H9 (cell line): ENCODE measurements at regions not wholly inside any gene's neighbourhood (a gene's known extent, or its start where the extent isn't known, plus 50 kb on each side); places are given as distances from the start of the nearest gene placed in this dataset.

Experiments
- DNase-seq: peaks from one replicate; pipeline ENCODE4 v3.0.0-alpha.2; 2017
- H2AFZ ChIP-seq: one replicate; pipeline ENCODE4 v1.6.1; 2013; ENCODE audit warnings: mild to moderate bottlenecking, low read length, control low read depth, moderate library complexity
- H2AK5ac ChIP-seq: 2 replicates; pipeline ENCODE4 v1.6.1; 2013; ENCODE audit warnings: low read length, control low read depth, mixed read lengths; ENCODE audit not compliant: insufficient read length
- H2BK120ac ChIP-seq: one replicate; pipeline ENCODE4 v1.6.1; 2013; ENCODE audit warnings: low read depth, mild to moderate bottlenecking, low read length, control low read depth, inconsistent platforms; ENCODE audit not compliant: poor library complexity, severe bottlenecking
- H2BK12ac ChIP-seq: 2 replicates; pipeline ENCODE4 v1.6.1; 2013; ENCODE audit warnings: low read length, control low read depth, mixed read lengths, low read depth; ENCODE audit not compliant: insufficient read length
- H2BK15ac ChIP-seq: 2 replicates; pipeline ENCODE4 v1.6.1; 2013; ENCODE audit warnings: low read depth, low read length, control low read depth
- H2BK20ac ChIP-seq: one replicate; pipeline ENCODE4 v1.6.1; 2013; ENCODE audit warnings: low read depth, mild to moderate bottlenecking, low read length, control low read depth, inconsistent platforms; ENCODE audit not compliant: poor library complexity, severe bottlenecking
- H2BK5ac ChIP-seq: 2 replicates; pipeline ENCODE4 v1.6.1; 2013; ENCODE audit warnings: low read length, control low read depth, mixed read lengths; ENCODE audit not compliant: insufficient read length
- H3K14ac ChIP-seq: 2 replicates; pipeline ENCODE4 v1.6.1; 2013; ENCODE audit warnings: low read length, control low read depth; ENCODE audit not compliant: insufficient read depth
- H3K18ac ChIP-seq: 2 replicates; pipeline ENCODE4 v1.6.1; 2013; ENCODE audit warnings: low read depth, mild to moderate bottlenecking, mixed read lengths, low read length, control low read depth; ENCODE audit not compliant: insufficient read length
- H3K23ac ChIP-seq: 2 replicates; pipeline ENCODE4 v1.6.1; 2013; ENCODE audit warnings: low read length, control low read depth, mixed read lengths, low read depth; ENCODE audit not compliant: insufficient read length
- H3K23me2 ChIP-seq: 2 replicates; pipeline ENCODE4 v1.6.1; 2013; ENCODE audit warnings: low read depth, mild to moderate bottlenecking, mixed read lengths, low read length, control low read depth; ENCODE audit not compliant: insufficient read length, poor library complexity, severe bottlenecking
- H3K27ac ChIP-seq: 2 replicates; pipeline ENCODE4 v1.5.1; 2013; ENCODE audit warnings: low read length, control low read depth, mixed read lengths, low read depth; ENCODE audit not compliant: insufficient read length
- H3K27me3 ChIP-seq: 2 replicates; pipeline ENCODE4 v1.6.1; 2013; ENCODE audit warnings: low read length, control low read depth, inconsistent platforms; ENCODE audit not compliant: insufficient read depth
- H3K4ac ChIP-seq: 2 replicates; pipeline ENCODE4 v1.6.1; 2013; ENCODE audit warnings: low read depth, mild to moderate bottlenecking, control low read depth, inconsistent platforms, low read length, moderate library complexity
- H3K4me1 ChIP-seq: 2 replicates; pipeline ENCODE4 v1.6.1; 2013; ENCODE audit warnings: low read length, control low read depth, inconsistent platforms; ENCODE audit not compliant: insufficient read depth
- H3K4me2 ChIP-seq: 2 replicates; pipeline ENCODE4 v1.6.1; 2013; ENCODE audit warnings: low read length, control low read depth, mixed read lengths; ENCODE audit not compliant: insufficient read length, insufficient read depth
- H3K56ac ChIP-seq: 2 replicates; pipeline ENCODE4 v1.6.1; 2013; ENCODE audit warnings: low read depth, mild to moderate bottlenecking, mixed read lengths, low read length, control low read depth; ENCODE audit not compliant: insufficient read length
- H3K79me1 ChIP-seq: 2 replicates; pipeline ENCODE4 v1.6.1; 2013; ENCODE audit warnings: low read depth, mild to moderate bottlenecking, moderate library complexity, low read length, control low read depth, inconsistent platforms; ENCODE audit not compliant: insufficient read depth, poor library complexity, severe bottlenecking
- H3K79me2 ChIP-seq: 2 replicates; pipeline ENCODE4 v1.6.1; 2013; ENCODE audit warnings: low read length, control low read depth, inconsistent platforms; ENCODE audit not compliant: insufficient read depth
- H3K9ac ChIP-seq: 2 replicates; pipeline ENCODE4 v1.6.1; 2013; ENCODE audit warnings: low read length, control low read depth, mixed read lengths; ENCODE audit not compliant: insufficient read length; ENCODE audit errors: extremely low read depth
- H3K9me3 ChIP-seq: one replicate; pipeline ENCODE4 v1.6.1; 2013; ENCODE audit warnings: low read depth, low read length, inconsistent platforms; ENCODE audit not compliant: control insufficient read depth
- H3T11ph ChIP-seq: one replicate; pipeline ENCODE4 v1.6.1; 2013; ENCODE audit warnings: mild to moderate bottlenecking, low read length, control low read depth, inconsistent platforms
- H4K20me1 ChIP-seq: one replicate; pipeline ENCODE4 v1.6.1; 2013; ENCODE audit not compliant: control insufficient read depth, insufficient read length, insufficient read depth
- H4K5ac ChIP-seq: 2 replicates; pipeline ENCODE4 v1.6.1; 2013; ENCODE audit warnings: low read depth, mild to moderate bottlenecking, mixed read lengths, low read length, control low read depth; ENCODE audit not compliant: insufficient read length
- H4K8ac ChIP-seq: replicated peaks from 2 replicates; pipeline ENCODE4 v1.6.1; 2013; ENCODE audit warnings: low read length, control low read depth, mixed read lengths, low read depth; ENCODE audit not compliant: insufficient read length
- H4K91ac ChIP-seq: 2 replicates; pipeline ENCODE4 v1.6.1; 2013; ENCODE audit warnings: low read depth, mild to moderate bottlenecking, moderate library complexity, mixed read lengths, low read length, control low read depth; ENCODE audit not compliant: insufficient read length
- H3K27ac Mint-ChIP-seq, 3 experiments: 2 replicates in 2 of 3; 3 replicates in 1 of 3; pipeline ENCODE4 v1.8.0; 2020 to 2021; ENCODE audit warnings: mixed read lengths in 3 of 3, mild to moderate bottlenecking in 1 of 3, moderate library complexity in 1 of 3
- H3K27me3 Mint-ChIP-seq: 2 replicates; pipeline ENCODE4 v1.8.0; 2021; ENCODE audit warnings: low read depth, mild to moderate bottlenecking, moderate library complexity, mixed read lengths
- H3K36me3 Mint-ChIP-seq, 3 experiments: 2 replicates in 2 of 3; 3 replicates in 1 of 3; pipeline ENCODE4 v1.8.0; 2020 to 2021; ENCODE audit warnings: low read depth in 3 of 3, mixed read lengths in 3 of 3; ENCODE audit not compliant: insufficient read depth in 1 of 3
- H3K4me1 Mint-ChIP-seq, 2 experiments: 2 replicates each; pipeline ENCODE4 v1.8.0; 2020; ENCODE audit warnings: mixed read lengths in 2 of 2
- H3K4me3 Mint-ChIP-seq, 2 experiments: 2 replicates in 1 of 2; 3 replicates in 1 of 2; pipeline ENCODE4 v1.8.0; 2020 to 2021; ENCODE audit warnings: mild to moderate bottlenecking in 2 of 2, mixed read lengths in 2 of 2, moderate library complexity in 1 of 2
- H3K9me3 Mint-ChIP-seq, 2 experiments: 2 replicates in 1 of 2; 3 replicates in 1 of 2; pipeline ENCODE4 v1.8.0; 2020; ENCODE audit warnings: mild to moderate bottlenecking in 2 of 2, mixed read lengths in 2 of 2, moderate library complexity in 1 of 2
- CTCF ChIP-seq: fragments of 200-600 bp; sonication (generic); conservative IDR thresholded peaks from 3 replicates; pipeline ENCODE4 v1.8.0; 2021; ENCODE audit warnings: antibody characterized with exemption, mild to moderate bottlenecking
- WGBS: extraction: QIAGEN DNeasy Blood & Tissue Kit; methylation state at CpG from one replicate; pipeline ENCODE4 v1.1.7; 2013; ENCODE audit warnings: missing lambda C conversion rate, low lambda C conversion rate, mixed read lengths; ENCODE audit not compliant: insufficient read length; ENCODE audit errors: extremely low coverage; 5-methylcytosine and 5-hydroxymethylcytosine counted together

- Histone ChIP-seq H3K9ac (no peak overlapping the region), H3K4ac (no peak overlapping the region), H3K27me3 (no peaks in the 10 kb centered on the region), H3K27ac (no peak overlapping the region), H3K9me3 (no peaks in the 10 kb centered on the region), H2BK20ac (no peak overlapping the region), H3K4me2 (no peak overlapping the region), H4K20me1 (no peaks in the 10 kb centered on the region), H2AFZ (no peak overlapping the region), H2BK5ac (no peak overlapping the region), H2AK5ac (no peak overlapping the region), H3K23me2 (no peaks in the 10 kb centered on the region), H2BK120ac (no peak overlapping the region), H2BK15ac (no peak overlapping the region), H4K8ac (no peak overlapping the region), H3K18ac (no peak overlapping the region), H4K5ac (no peak overlapping the region), H3K79me1 (no peaks in the 10 kb centered on the region), H2BK12ac (no peak overlapping the region), H3K4me1 (peaks cover 7% of the 10 kb centered on the region), H3K56ac (no peak overlapping the region), H3T11ph (no peak overlapping the region), H4K91ac (no peak overlapping the region), H3K79me2 (no peaks in the 10 kb centered on the region), H3K23ac (no peak overlapping the region), H3K14ac (no peak overlapping the region)
- Mint-ChIP-seq H3K27ac (no peak overlapping the region), H3K9me3 (no peaks in the 10 kb centered on the region), H3K27me3 (no peaks in the 10 kb centered on the region), H3K4me1 (peaks cover 18 to 20% of the 10 kb centered on the region in 2 experiments), H3K4me3 (no peak overlapping the region), H3K36me3 (no peaks in the 10 kb centered on the region)
- no peak for DNase-seq
- no CpG with 5 or more reads among the region's 12 CpGs for WGBS
- no peak for TF ChIP-seq CTCF
Observed at GRCh38 chr2:195411219-195411687, 245.8 kb upstream of the SLC39A10 start.
